GM21515 (cell line): ENCODE measurements at regions not wholly inside any gene's neighbourhood (a gene's known extent, or its start where the extent isn't known, plus 50 kb on each side); places are given as distances from the start of the nearest gene placed in this dataset.
"Not testable (repeated sequence)": the region's sequence is repeated elsewhere in the genome, so short reads cannot be mapped to it uniquely, and the experiment has no call there.

Experiments used
- ATAC-seq: cut with Tn5 transposase; IDR thresholded peaks from one replicate; pipeline ENCODE4 v1.9.1; 2021; ENCODE audit not compliant: unreplicated experiment

- no peak for ATAC-seq
Observed at GRCh38 chr9:75274781-75275180, 186.5 kb downstream of the OSTF1 start.

DNA sequence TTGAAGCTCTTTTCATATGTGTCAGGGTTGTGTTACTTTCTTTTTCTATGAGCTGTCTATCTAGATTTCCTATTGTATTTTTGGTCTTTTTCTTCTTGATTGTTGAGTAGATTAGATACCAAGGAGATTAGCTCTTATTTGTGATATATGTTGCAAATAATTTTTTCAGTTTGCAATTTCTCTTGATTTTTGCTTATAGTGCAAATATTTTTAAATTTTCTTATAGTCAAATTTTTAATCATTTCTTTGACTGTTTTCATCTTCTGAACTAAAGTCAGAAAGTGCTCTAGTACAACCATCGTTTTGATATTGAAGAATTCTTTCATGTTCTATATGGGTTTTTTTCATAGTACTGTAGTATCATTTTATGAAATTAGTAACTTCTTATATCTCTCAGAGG is 193.7 kb downstream of the OSTF1 start:
- ATAC-seq = no peak

DNA sequence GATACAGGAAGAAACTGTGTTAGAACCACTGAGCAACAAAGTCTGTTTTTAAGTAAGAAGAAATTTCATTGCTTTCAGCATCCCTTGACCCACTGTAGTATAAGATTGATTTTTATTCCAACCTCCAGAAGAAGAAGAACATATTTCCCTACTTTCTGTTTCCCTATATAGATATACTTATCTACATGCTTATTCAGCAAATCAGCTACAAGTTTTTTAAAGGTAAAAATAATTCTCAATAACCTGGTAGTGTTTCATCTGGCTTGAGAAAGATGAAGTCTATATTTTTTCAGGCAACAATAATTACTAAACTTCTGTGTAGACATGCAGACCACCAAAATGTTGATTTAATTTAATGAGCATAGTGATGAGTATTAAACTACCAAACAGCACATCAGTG is 201.0 kb downstream of the OSTF1 start:
- no peak for ATAC-seq

GRCh38 chr9:75299324-75299723 is 211.0 kb downstream of the OSTF1 start:
- no peak for ATAC-seq

GRCh38 chr9:75333624-75334023 is 245.3 kb downstream of the OSTF1 start:
- no peak for ATAC-seq

DNA sequence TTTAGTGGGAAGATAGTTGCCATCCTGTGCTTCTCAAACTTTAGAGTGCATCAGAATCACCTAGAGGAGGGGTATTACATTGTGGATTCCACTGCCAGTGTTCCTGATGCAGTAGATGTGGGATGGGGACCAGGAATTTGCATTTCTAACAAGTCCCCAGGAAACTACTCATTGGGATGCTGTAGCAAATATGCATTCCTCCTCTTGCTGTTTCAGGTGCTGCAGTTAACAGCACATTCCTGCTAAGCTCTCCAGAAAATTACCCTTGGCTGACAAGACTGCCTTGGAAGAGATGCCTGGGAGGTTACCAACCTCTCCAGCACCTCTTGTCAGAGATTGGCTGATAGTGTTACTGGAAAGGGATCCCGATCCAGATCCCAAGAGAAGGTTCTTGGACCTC is 270.5 kb downstream of the OSTF1 start:
- no peak for ATAC-seq

- ATAC-seq = no peak
Observed at GRCh38 chr9:75359638-75360037, 271.3 kb downstream of the OSTF1 start.

- ATAC-seq = no peak
Observed at GRCh38 chr9:75360252-75360651, 271.9 kb downstream of the OSTF1 start.

DNA sequence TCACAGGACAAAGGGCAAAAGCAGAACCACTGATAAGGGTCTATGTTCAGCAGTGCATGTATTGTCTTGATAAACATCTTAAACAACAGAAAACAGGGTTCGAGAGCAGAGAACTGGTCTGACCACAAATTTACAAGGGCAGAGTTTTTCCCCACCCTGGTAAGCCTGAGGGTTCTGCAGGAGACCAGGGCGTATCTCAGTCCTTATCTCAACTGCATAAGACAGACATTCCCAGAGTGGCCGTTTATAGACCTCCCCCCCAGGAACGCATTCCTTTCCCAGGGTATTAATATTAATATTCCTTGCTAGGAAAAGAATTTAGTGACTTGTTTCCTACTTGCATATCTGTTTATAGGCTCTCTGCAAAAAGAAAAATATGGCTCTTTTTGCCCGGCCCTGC is 274.1 kb downstream of the OSTF1 start:
- not testable (repeated sequence) for ATAC-seq

- no peak for ATAC-seq
Observed at GRCh38 chr9:75365196-75365595, 276.9 kb downstream of the OSTF1 start.

DNA sequence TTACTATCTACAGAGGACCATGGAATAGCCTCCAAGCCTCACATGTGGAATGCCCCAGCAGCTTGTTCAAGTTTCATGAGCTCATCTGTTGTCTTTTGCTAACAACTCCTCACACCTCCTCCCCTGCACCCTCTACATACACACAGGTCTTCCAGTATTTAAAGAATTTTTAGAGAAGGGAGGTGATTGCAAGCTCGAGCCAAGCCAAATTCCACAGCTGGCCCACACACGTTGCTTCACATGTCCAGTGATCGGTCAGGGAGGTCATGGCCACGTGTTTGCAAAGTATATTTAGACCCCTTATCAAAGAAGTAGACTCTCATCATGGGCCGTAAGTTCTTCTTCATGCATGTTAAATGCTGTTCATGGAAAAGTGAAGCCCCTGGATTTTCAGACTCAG is 281.7 kb downstream of the OSTF1 start:
- ATAC-seq = no peak

DNA sequence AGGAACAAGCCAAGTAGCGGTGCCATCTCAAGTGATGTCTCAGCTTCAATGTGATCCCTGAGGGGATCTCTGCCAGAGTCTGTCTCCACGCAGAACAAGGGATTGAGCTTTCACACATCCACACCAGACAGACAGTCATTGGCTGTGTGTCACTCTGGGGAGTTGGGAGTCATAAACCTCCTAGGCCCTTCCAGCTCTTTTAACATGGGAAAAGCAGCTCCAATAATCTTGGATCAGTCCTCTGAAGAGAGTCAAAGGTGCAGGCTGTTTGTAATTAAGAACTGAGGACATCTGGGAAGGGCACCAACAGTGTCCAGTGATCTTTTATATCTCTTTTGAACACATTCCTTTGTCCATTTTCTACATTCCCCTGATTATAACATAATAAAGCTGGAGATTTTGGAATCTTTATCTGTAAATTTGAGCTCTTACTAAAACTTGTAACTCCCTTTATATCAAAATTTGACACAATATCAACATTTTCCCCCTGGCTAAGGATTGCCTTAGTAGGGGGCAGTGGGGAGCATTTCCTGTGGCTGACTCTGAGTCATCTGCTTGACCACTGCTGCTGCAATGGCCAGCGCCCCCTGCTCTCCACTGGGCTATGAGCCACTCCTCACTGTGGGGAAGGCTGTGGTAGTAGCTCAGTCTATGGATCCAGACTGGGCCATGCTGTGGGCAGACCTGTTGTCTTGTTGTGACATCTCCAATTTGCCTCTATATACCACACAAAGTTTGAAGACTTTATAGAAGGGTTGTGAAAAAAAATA is 284.4 kb downstream of the OSTF1 start:
- ATAC-seq = no peak

GRCh38 chr9:75376680-75377254 is 288.5 kb downstream of the OSTF1 start:
- ATAC-seq = no peak

- ATAC-seq = no peak
Observed at GRCh38 chr9:75378036-75378435, 289.7 kb downstream of the OSTF1 start.

- ATAC-seq = no peak
Observed at GRCh38 chr9:75378926-75379325, 290.6 kb downstream of the OSTF1 start.

DNA sequence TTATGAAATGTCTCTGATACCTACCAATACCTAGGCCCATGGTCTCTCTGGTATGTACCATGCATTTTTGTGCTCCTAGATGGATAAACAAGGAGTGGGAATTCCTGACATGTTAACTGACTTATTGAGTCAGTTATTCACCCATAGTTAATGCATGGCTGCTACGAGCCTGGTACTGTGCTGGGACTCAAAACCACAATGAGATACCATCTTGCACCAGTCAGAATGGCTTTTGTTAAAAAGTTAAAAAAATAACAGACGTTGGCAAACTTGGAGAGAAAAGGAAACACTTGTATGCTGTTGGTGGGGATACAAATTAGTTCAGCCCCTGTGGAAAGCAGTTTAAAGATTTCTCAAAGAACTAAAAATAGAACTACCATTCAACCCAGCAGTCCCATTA is 293.8 kb downstream of the OSTF1 start:
- ATAC-seq = no peak

DNA sequence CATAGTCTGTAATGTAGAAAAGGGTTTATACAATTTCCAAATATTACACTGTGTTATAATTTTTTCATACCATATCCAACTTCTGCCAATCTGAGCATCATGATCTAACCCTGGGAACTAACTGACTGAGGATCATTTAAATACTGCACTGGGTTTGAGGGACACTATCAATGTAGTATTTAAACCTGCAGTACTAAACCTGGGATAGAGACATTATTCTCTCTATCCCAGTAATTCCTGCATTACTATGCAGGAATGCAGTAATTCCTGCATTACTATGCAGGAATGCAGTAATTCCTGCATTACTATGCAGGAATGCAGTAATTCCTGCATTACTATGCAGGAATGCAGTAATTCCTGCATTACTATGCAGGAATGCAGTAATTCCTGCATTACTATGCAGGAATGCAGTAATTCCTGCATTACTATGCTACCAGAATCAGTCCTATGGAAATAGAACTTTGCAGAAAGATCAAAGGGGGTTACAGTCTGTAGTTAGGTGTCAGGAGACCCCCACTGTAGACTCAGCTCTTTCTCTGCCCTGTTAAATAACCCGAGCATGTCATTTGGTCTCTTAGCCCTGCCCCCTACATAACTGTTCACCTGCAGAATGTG is 295.2 kb downstream of the OSTF1 start:
- not testable (repeated sequence) for ATAC-seq

- no peak for ATAC-seq
Observed at GRCh38 chr9:75385236-75385635, 296.9 kb downstream of the OSTF1 start.

DNA sequence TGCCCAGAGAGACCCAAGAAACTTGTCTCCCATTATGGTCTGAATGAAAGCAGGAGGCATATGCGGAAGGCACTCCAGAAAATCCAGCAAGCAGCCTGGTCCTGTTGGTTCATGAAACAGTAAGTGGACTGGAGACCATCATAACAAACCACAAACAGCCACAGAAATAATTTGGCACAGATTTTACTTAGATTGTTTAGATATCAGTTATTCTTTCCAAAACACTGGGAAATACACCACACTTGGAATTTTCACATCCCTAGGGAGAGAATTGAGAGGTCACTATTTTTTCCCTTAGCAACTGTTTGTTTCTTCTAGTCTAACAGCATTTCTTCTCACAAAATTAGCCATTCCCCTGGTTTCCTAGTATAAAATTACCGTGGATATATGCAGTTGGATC is 300.8 kb downstream of the OSTF1 start:
- ATAC-seq = no peak

GRCh38 chr9:75390951-75391350 is 302.6 kb downstream of the OSTF1 start:
- no peak for ATAC-seq

DNA sequence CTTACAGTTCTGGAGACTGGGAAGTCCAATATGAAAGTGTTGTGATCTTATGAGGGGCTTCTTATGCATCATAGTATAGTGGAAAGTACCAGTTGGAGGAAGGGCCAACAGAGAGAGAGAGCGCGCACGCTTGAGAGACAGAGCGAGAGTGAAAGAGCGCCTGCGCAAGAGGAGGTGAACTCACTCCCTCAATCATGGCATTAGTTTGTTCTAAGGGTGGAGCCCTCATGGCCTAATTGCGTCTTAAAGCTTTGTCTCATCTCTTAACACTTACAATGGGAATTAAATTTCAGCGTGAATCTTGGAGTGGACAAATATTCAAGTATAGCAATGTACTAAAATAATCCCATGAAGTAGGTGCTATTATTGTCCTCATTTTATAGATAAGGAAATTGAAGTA is 303.2 kb downstream of the OSTF1 start:
- ATAC-seq = no peak

DNA sequence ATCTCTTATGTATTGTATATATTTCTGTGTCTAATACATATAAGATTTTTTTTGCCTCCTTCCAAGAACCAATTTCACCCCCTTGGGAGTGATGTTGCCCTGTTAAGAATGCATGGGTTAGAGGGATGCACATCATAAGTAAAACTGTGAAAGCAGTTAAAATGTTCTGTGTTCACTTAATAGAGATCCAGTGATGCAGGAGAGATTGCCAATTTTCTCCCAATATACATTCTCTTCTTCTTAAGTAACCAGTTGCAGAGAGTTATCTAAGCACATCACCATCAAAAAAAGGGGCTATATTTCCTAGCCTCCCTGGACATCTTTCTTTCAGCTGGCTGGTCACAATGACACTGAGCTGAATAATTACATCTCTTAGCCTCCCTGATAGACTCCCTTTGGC is 307.0 kb downstream of the OSTF1 start:
- no peak for ATAC-seq
